Parathyroid adenoma (tissue), 2 donors: ENCODE measurements at regions not wholly inside any gene's neighbourhood (a gene's known extent, or its start where the extent isn't known, plus 50 kb on each side); places are given as distances from the start of the nearest gene placed in this dataset.

ENCODE experiments used
- H2AFZ ChIP-seq: fragments of 300-600 bp; sonication (generic); one replicate; pipeline ENCODE4 v1.7.0; 2017; ENCODE audit warnings: antibody characterized with exemption, mild to moderate bottlenecking
- H3K27ac ChIP-seq: fragments of 300-600 bp; sonication (generic); one replicate; pipeline ENCODE4 v1.7.0; 2017
- H3K27me3 ChIP-seq: fragments of 300-600 bp; sonication (generic); one replicate; pipeline ENCODE4 v1.7.0; 2017; ENCODE audit warnings: low read length; ENCODE audit not compliant: control insufficient read depth, insufficient read depth
- H3K36me3 ChIP-seq: fragments of 300-600 bp; sonication (generic); one replicate; pipeline ENCODE4 v1.7.0; 2017; ENCODE audit warnings: low read length; ENCODE audit not compliant: control insufficient read depth, insufficient read depth
- H3K4me1 ChIP-seq: fragments of 300-600 bp; sonication (generic); one replicate; pipeline ENCODE4 v1.7.0; 2017; ENCODE audit warnings: control low read depth
- H3K4me2 ChIP-seq: fragments of 300-600 bp; sonication (generic); one replicate; pipeline ENCODE4 v1.7.0; 2017; ENCODE audit warnings: low read length
- H3K4me3 ChIP-seq: fragments of 300-600 bp; sonication (generic); one replicate; pipeline ENCODE4 v1.7.0; 2017; ENCODE audit warnings: low read depth, low read length
- H3K79me2 ChIP-seq: fragments of 300-600 bp; sonication (generic); one replicate; pipeline ENCODE4 v1.7.0; 2017; ENCODE audit warnings: control low read depth
- H3K9ac ChIP-seq: fragments of 300-600 bp; sonication (generic); one replicate; pipeline ENCODE4 v1.7.0; 2017; ENCODE audit warnings: mild to moderate bottlenecking
- H3K9me3 ChIP-seq: fragments of 300-600 bp; sonication (generic); one replicate; pipeline ENCODE4 v1.7.0; 2017; ENCODE audit warnings: low read length; ENCODE audit not compliant: control insufficient read depth
- TF ChIP-seq, protein P1 (sequence below): fragments of 300-600 bp; sonication (generic); IDR thresholded peaks from one replicate; pipeline ENCODE4 v1.7.0; 2017; ENCODE audit warnings: antibody characterized with exemption, mild to moderate bottlenecking
- donor health status: primary hyperparathyroidism.

DNA sequence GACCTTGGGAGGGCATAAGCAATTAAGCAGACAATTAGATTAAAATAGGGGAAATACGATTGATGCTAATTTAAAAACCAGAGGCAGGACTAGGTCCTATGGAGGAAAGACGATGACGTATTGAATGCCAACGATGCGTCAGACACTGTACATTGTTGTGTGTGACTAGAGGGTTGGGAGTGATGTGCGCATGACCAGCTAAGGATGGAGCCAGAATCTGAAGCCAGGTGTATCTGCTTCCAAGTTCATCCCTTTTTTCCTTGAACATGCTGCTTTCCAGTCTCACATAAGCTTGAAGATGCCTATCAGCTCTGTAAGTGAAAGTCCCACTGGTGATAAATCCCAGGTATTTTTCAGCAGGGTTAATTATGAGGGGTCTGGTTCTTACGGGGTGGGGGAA is 576.2 kb downstream of the MATN1 start:
- H3K4me2 ChIP-seq, result no peak overlapping the region
- H3K27me3 ChIP-seq, result no peaks in the 10 kb centered on the region
- H3K27ac ChIP-seq, result no peak overlapping the region
- H2AFZ ChIP-seq, result no peak overlapping the region
- no peaks in the 10 kb centered on the region for H3K9me3 ChIP-seq
- no peaks in the 10 kb centered on the region for H3K36me3 ChIP-seq
- TF ChIP-seq, protein P1, sequence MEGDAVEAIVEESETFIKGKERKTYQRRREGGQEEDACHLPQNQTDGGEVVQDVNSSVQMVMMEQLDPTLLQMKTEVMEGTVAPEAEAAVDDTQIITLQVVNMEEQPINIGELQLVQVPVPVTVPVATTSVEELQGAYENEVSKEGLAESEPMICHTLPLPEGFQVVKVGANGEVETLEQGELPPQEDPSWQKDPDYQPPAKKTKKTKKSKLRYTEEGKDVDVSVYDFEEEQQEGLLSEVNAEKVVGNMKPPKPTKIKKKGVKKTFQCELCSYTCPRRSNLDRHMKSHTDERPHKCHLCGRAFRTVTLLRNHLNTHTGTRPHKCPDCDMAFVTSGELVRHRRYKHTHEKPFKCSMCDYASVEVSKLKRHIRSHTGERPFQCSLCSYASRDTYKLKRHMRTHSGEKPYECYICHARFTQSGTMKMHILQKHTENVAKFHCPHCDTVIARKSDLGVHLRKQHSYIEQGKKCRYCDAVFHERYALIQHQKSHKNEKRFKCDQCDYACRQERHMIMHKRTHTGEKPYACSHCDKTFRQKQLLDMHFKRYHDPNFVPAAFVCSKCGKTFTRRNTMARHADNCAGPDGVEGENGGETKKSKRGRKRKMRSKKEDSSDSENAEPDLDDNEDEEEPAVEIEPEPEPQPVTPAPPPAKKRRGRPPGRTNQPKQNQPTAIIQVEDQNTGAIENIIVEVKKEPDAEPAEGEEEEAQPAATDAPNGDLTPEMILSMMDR, result no peak
- no peak overlapping the region for H3K4me3 ChIP-seq
- H3K79me2 ChIP-seq, result no peaks in the 10 kb centered on the region
- H3K9ac ChIP-seq, result no peak overlapping the region
- no peaks in the 10 kb centered on the region for H3K4me1 ChIP-seq

DNA sequence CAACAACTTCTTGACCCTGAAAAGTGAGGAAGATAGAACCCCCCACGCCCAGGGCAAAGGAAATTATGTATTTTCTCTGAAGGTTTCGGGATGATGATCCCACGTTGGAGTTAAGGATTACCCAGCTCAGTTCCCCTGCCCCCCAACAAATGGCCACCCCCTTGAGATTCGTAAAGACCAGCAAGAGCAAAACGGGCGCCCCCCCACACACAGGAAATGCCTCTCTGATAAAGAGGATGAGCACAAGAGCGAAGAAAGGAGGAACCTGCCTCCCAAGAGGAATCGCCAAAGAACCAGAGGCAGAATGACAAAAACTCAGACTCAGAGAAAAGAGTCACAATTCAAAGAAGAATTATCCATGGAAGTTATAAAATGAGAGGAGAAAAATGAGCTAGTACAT is 576.9 kb downstream of the MATN1 start:
- H3K27me3 ChIP-seq, result no peaks in the 10 kb centered on the region
- H3K4me2 ChIP-seq, result no peak overlapping the region
- H3K36me3 ChIP-seq, result no peaks in the 10 kb centered on the region
- no peak overlapping the region for H2AFZ ChIP-seq
- no peak overlapping the region for H3K4me3 ChIP-seq
- no peaks in the 10 kb centered on the region for H3K79me2 ChIP-seq
- H3K27ac ChIP-seq, result no peak overlapping the region
- H3K9ac ChIP-seq, result no peak overlapping the region
- H3K9me3 ChIP-seq, result no peaks in the 10 kb centered on the region
- TF ChIP-seq, protein P1, result no peak
- H3K4me1 ChIP-seq, result no peaks in the 10 kb centered on the region

DNA sequence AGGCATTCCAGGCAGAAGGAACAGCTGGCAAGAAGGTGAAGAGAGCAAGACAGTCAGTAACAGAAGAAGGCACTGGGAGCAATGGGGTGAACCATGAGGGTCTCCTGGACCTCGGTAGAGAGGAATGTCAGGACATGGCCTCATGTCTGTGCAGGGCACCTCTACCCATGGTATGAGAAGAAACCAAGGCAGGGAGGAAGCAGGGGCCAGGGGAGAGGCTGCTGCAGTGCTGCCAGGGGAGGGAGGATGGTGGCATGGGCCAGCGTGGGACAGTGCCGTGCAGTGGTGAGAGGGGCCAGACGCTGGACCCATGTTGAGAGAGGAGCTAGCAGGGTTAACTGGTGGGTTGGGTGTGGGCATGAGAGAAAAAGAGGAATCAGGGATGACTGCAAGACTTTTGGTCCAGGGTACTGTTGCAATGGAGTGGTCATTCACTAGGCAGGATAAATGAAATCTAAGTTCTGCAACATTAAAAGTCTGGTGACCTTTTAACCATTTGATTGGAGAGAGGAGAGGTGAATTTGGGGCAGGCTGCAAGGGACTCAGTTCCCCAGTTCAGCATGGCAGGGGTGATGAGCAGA is 577.6 kb downstream of the MATN1 start:
- Histone ChIP-seq H3K9ac (no peak overlapping the region), H3K4me3 (no peak overlapping the region)
- TF ChIP-seq, protein P1, result no peak

DNA sequence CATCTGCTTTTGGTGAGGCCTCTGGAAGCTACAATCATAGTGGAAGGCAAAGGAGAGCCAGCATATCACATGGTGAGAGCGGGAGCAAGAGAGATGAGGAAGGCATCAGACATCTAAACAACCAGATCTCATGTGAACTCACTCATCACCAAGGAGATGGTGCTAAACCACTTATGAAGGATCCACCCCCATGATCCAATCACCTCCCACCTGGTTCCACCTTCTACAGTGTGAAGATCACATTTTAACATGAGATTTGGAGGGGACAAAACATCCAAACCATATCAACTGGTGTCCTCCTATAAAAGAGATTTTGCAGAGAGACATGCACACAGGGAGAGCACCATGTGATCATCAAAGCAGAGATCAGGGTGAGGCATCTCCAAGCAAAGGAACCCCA is 578.6 kb downstream of the MATN1 start:
- no peaks in the 10 kb centered on the region for H3K79me2 ChIP-seq
- no peaks in the 10 kb centered on the region for H3K4me1 ChIP-seq
- H3K36me3 ChIP-seq, result no peaks in the 10 kb centered on the region
- no peak overlapping the region for H3K27ac ChIP-seq
- no peak overlapping the region for H3K4me2 ChIP-seq
- no peak overlapping the region for H2AFZ ChIP-seq
- no peaks in the 10 kb centered on the region for H3K9me3 ChIP-seq
- no peak overlapping the region for H3K9ac ChIP-seq
- no peaks in the 10 kb centered on the region for H3K27me3 ChIP-seq
- H3K4me3 ChIP-seq, result no peak overlapping the region
- TF ChIP-seq, protein P1, result no peak

More for the DNA sequence above, 577.6 kb downstream of the MATN1 start:
- no peak overlapping the region for H3K4me2 ChIP-seq
- H3K27me3 ChIP-seq, result no peaks in the 10 kb centered on the region
- H3K27ac ChIP-seq, result no peak overlapping the region
- no peaks in the 10 kb centered on the region for H3K9me3 ChIP-seq
- no peaks in the 10 kb centered on the region for H3K36me3 ChIP-seq
- H3K4me1 ChIP-seq, result no peaks in the 10 kb centered on the region
- no peak overlapping the region for H2AFZ ChIP-seq
- H3K79me2 ChIP-seq, result no peaks in the 10 kb centered on the region

DNA sequence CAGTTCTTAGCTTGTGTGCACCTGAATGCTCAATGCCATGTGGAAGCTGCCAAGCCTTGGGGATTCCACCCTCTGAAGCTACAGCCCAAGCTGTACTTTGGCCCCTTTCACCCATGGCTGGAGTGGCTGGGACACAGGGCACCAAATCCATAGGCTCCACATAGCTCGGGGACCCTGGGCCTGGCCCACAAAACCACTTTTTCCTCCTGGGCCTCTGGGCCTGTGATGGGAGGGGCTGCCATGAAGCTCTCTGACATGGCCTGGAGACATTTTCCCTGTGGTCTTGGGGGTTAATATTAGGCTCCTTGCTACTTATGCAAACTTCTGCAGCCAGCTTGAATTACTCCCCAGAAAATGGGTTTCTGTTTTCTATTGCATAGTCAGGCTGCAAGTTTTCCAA is 579.9 kb downstream of the MATN1 start:
- TF ChIP-seq, protein P1, result no peak

More for the DNA sequence above, 579.9 kb downstream of the MATN1 start:
- Histone ChIP-seq H3K9me3 (no peaks in the 10 kb centered on the region), H3K27me3 (no peaks in the 10 kb centered on the region), H3K9ac (no peak overlapping the region), H3K79me2 (no peaks in the 10 kb centered on the region), H3K27ac (no peak overlapping the region), H3K36me3 (no peaks in the 10 kb centered on the region), H3K4me3 (no peak overlapping the region), H2AFZ (no peak overlapping the region), H3K4me2 (no peak overlapping the region), H3K4me1 (no peaks in the 10 kb centered on the region)
